HG03439 (cell line): ENCODE measurements at regions not wholly inside any gene's neighbourhood (a gene's known extent, or its start where the extent isn't known, plus 50 kb on each side); places are given as distances from the start of the nearest gene placed in this dataset.
"Not testable (repeated sequence)": the region's sequence is repeated elsewhere in the genome, so short reads cannot be mapped to it uniquely, and the experiment has no call there.

ENCODE experiments used
- ATAC-seq: cut with Tn5 transposase; IDR thresholded peaks from one replicate; pipeline ENCODE4 v1.9.1; 2021; ENCODE audit warnings: mild to moderate bottlenecking, moderate library complexity; ENCODE audit not compliant: unreplicated experiment

DNA sequence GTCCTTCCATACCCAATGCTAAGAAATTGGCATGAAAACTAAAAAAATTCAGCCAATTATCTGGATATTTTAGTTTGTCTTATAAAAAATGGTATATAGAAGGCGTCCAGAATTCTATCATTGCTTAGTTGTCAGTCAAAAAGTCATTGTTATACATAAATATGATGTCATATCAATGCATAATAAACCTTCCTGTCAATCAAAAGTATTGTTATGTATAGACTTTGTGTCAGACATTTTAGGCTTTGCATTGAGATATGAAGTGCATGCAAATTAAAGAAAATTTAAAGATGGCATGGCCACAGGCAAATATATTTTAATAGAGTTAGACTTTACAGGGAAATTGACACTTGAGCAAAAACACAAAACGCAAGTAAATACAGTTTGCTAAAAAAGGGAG, 173.4 kb upstream of the FANCL start:
- no peak for ATAC-seq

DNA sequence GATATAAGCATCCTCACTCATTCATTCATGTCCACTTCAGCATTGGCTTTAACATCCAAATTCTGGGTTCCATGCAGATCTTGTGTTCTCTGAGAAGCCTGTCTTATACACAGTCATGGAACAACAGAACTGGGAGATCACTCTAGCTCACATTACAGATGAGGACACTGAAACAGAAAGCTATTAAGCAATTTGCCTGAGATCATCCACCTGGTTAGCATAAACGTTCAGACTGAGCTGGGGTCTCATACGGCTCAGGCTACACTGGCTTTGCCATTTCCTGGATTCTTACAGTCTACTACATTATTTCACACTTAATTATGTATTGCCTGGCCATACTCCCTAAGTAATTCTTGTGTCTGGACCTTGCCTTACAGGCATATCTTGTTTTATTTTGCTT, 169.4 kb upstream of the FANCL start:
- ATAC-seq, result no peak

DNA sequence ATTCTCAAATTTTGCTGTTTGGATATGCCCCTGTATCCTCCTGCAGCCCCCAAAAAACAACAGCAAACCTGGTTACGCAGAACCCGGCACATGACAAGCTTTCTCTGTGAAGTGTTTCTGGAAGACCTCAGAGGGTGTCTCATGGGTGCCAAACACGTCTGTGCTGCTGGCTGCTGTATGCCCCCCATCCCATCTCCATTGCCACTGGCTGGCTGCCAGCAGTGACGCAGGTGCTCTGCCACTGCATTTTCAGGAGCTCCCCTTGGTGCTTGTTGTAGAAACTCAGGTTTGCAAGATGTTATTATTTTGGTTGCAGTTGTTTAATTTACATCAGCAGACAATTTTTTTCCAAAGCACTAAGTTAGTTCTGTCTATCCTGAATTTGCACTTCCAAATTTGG, 166.4 kb upstream of the FANCL start:
- ATAC-seq, result no peak

DNA sequence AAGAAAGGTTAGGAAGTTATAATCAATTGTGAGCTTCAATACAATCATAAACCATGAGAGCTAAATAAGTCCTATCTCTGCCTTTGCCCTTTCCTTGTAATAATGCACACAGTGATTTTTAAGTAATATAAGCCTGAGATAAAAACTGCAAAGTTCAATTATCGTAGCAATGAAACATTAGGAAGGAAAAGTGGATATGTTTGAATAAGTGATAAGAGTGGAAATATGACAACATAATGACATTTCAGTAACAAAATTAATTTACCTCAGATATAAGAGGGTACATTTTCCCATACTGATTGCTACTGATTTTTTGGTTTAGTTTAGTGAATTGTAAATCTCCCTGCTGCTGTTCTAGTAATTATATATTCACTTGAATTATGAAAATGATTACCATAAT, 164.2 kb upstream of the FANCL start:
- ATAC-seq, result no peak

DNA sequence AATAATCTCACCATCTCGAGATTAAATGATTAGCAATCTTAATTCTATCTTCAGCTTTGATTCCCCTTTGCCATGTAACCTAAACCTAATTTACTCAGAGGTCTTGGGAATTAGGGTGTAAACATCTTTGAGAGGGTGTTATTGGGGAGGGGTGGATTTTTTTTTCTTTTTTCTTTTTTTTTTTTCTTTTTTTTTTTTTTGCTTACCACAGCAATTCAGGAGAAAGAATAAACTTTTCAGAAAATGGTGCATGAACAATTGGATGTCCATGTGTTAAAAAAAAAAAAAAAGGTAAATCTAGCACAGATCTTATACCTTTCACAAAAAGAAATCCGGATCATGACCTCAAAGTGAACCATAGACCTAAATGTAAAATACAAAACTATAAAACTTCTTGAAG, 160.8 kb upstream of the FANCL start:
- ATAC-seq, result no peak

DNA sequence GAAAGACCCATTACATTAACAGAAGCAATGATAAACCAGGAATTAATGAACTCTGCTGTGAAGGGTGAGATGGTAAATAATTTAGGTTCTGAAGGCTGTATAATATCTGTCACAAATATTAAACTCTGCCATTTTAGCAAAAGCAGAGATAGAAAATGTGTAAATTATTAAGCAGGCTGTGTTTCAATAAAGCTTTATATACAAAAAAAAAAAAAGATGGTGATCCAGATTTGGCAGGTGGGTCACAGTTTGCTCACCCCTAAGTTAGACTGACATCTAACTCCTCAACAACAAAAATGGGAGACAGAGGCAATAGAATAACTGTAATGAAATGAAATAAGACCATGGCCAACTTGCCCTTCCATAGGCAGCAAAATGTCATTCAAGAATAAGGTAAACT, 157.3 kb upstream of the FANCL start:
- no peak for ATAC-seq

DNA sequence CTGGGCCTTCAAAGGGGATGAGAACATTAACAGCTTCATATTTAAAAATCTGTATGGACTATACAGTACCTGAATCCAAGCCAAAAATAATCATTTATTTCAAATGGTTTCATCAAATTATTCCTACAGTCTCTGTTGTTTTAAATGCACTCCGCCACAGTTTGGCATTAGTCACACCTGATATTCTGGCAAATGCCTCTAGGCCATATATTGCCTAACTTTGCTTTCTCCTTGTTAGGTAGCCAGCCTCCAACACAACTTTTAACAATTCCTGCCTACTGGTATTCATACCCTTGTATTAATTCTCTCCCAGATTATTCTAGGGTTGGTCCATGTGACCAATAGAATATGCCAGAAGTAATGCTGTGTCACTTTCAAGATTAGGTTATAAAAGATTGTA, 146.6 kb upstream of the FANCL start:
- ATAC-seq, result no peak

DNA sequence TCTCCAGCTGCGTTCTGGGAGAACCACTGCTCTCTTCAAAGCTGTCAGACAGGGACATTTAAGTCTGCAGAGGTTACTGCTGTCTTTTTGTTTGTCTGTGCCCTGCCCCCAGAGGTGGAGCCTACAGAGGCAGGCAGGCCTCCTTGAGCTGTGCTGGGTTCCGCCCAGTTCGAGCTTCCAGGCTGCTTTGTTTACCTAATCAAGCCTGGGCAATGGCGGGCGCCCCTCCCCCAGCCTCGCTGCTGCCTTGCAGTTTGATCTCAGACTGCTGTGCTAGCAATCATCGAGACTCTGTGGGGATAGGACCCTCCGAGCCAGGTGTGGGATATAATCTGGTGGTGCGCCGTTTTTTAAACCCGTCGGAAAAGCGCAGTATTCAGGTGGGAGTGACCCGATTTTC, 145.8 kb upstream of the FANCL start:
- not testable (repeated sequence) for ATAC-seq

DNA sequence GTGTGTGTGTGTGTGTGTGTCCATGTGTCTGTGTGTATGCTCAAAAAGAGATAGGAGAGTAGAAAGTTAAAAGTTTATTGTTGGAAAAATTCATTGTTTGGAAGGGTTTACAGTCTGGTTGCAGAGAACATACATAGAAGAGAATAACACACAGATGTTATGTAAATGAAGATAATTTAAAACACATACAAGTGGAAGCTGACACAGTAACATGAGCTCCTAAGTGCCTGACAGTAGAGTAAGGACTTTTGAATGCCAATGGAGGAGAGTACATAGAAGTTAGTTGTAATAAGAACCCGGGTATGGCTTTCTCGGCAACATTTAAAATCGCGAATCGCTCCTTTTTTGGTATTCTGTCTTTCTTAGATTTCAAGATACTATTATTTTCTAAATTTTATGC, 137.0 kb upstream of the FANCL start:
- no peak for ATAC-seq

DNA sequence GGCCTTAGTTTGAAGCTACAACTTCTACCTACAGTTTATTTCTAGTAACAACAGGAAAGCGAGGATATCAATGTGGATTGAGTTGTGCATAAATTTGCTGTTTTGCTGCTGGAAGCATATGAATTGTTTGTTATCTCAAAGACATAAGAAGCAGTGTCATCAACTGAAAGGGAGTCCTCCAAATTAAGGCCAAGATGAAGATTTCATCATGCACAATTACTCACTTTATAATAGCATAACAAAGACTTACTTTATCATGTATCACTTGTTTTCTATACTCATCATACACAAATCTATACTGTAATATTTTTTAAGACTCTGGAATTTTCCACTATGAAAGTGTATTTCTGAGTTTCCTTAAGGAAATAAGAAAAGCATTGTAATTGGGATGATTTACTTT, 136.1 kb upstream of the FANCL start:
- no peak for ATAC-seq

DNA sequence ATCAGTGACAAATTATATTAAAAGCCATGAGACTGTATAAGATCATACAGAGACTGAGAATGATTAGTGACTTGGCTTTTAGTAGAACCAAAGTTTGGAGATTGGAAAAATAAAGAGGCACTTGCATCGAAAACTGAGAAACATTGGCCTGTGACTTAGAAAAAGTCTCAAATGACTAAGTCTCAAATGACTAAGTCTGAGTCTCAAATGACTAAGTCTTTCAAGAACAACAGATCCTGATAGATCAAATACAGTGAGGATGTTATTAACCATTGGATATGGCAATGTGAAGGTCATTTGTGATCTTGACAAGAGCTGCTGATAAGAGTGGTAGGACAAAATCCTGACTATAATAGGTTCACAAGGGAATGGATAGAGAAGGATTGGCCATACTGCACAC, 135.5 kb upstream of the FANCL start:
- ATAC-seq, result no peak

DNA sequence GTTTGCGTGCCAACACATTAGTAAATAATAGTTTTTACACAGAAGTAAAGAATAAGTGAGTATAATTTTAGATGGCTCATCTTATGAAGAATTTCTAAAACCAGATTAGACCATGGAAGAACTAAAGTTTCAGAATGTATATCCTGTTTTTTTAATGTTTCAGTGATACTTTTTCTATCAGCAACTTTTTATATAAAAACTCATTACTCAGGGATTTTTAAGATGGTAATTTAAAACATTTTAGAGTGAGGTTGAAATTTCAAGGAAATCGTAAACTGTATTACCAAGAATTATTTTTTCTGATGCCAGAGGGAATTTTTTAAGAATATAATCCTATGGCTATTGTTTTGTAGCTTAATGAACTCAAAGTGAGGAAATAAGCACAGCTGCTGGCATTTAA, 128.5 kb upstream of the FANCL start:
- ATAC-seq, result no peak

DNA sequence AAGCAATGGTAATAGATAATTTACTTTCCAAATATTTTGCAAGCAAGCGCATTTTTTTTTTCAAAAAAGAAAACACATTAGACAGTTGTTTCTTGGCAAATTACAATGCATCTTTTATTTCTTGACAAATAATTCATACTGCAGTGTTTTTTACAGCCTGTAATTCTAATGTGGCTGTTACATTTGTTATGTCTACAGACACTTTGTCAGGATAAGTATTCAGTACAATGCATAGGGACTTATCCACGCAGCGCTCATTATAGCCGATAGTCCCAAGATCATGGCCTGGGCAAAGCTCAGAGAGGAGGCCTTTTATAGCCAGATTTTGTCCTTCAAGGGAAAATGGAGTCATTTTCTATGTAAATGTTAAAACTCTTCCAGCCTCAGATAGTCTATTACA, 123.0 kb upstream of the FANCL start:
- no peak for ATAC-seq

DNA sequence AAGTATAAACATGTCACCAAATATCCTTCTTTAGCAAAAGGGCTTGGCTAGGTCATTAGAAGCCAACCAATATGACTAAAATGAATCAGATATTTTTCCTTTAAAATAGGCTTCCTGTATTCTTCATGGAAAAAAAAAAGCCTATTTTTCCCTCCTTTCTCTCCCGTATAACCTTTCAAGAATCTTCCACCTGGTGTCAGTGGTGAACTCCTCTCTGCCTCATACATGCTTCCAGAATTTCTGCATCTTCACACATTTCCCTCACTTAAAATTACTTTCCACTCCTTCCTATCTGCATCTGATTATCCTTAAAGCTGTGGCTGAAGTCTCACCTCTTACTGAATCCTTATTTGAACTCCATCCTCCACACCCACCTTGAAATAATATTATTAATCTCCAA, 116.9 kb upstream of the FANCL start:
- no peak for ATAC-seq

DNA sequence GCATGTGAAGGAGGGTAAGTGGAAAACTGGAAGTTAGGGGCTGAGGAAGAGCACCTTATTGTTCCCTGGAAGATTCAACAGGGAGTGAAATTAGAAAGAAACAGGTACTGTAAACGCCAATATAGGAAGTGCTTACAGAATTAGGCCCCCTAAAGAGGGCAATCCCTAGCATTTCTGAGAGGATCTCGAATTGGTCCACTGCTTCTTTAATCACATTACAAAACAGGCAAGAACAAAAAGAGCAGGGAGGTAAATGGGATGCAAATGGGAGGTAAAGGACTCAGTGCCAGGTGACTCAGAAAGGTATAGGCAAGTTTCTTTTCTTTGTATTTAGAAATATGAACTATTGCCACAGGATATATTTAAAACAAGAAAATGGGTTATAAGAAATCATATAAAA, 116.4 kb upstream of the FANCL start:
- ATAC-seq, result no peak

DNA sequence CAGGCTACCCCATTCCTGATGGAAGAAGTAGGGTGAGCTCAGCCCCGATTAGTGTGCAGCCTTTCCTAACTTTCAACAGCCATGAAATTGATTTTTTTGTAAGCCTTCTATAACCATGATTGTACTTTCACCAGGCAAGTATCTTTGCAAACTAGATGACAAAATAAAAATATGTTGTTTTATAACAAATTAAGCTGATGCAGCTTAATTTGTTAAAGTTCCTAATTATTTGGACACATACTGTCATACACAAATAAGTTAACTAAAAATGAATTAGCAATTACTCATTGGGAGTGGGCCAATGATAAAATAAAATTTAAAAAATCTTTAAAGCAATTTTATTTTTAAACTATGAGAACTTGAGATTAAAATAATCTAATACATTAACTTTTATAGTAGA, 113.1 kb upstream of the FANCL start:
- ATAC-seq, result no peak

DNA sequence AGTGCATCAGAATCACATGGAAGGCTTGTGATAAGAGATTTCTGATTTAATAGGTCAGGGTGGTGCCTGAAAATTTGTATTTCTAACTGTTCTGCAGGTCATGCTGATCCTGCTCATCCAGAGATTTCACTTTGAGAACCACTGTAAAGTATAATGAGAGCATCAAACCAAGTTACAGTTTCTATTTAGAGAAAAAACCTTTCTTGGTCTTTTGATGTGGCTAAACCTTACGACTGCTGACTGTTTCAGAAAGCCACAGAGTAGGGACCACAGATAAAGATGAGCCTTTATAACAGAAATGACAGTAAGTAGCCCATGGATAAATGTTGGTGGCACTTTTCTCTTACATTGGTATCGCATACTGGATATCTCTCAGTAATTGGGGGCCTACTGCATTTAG, 109.4 kb upstream of the FANCL start:
- ATAC-seq, result peak; percentile 78

DNA sequence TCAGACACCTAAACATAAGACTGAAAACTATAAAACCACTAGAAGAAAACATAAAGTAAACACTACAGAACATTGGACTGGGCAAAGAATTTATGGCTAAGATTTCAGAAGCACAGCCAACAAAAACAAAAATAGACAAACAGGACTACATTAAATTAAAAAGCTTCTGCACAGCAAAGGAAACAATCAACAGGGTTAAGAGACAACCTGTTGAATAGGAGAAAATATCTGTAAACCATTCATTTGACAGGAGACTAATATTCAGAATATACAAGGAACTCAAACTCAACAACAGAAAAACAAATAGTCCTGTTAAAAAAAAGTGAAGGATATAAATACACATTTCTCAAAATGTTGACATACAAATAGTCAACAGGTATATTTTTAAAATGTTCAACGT, 106.7 kb upstream of the FANCL start:
- no peak for ATAC-seq

DNA sequence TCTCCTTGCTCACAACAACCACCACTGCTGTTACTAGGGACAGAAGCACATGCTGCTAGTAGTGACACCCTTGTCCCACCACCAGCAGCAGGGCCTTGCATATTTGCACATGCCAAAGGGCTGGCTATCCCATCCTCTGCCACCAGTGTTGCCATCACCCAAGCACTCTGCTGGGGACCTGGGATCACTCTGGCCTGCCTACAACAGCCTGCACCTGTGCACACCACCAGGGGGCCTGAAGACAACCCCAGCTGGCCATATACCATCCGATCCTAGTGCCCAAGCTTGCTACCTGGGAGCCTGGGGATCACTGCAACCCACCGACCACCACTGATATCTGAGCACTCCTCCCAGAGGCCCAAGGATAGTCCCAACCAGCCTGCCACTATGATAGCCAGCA, 99.9 kb upstream of the FANCL start:
- no peak for ATAC-seq

DNA sequence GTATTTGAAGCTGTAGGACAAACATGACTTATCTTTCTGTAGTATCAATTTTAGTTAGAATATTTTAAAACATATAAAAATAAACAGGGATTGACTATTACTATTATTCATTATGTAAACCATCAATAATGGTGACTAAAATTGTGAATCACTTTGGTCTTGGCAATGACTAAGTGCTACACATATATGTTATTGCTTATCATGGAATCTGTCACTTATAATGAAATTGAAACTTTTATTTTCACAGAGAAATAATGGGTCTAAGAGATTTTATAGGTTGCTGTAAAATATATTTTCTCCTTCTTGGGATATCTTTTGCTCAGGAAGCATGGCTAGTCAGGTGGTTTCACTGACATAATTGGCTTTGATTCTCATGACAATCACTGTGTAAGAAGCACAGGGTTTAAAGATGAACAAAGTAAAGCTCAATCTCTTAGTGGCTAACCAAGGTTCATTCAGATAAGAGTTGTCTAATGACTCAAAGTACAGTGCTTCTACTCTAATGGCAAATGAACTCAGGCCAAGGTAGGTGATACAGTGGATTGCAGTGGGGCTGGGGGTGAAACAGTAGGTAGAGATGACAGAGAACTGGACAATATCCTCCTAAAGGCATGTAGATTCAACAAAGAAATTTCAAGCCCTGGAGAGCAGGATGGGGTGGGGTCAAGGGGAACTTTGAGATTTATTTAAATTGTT, 98.6 kb upstream of the FANCL start:
- ATAC-seq, result no peak

DNA sequence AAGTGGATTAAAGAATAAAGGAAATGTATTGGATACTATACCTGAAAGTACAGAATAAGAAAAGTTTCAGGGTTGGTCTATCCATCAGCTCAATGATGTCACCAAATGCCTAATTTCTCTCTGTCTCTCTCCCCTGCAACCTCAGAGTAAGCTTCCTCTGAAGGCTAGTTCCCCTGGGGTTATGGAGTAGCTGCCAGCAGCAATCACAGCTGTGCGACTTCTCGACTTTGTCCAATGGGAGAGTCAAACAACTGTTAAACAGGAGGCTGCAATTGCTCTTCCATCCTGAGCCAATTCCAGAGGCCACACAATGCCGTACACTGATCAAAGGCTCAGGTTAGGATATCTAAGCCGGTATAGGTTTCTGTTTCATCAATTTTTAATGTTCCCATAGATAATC, 95.3 kb upstream of the FANCL start:
- no peak for ATAC-seq

DNA sequence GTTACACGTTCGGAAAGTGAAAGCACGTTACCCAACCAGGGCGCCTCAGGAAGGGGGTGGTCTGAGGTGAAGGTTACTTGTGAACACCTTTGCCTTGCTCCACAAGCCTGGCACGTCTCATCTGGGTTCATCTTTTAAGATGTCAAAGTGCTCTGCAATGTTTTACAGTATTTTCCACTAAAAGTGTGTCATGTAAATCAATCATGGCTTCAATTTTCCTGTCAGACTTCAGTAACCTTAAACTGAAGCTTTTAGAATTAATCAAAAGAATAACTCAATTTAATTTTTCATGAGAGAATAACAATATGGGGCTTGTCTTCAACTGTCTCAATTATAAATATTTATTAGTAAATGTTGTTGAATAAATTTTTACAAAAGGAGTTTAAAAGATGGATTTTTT, 93.3 kb upstream of the FANCL start:
- ATAC-seq, result no peak

DNA sequence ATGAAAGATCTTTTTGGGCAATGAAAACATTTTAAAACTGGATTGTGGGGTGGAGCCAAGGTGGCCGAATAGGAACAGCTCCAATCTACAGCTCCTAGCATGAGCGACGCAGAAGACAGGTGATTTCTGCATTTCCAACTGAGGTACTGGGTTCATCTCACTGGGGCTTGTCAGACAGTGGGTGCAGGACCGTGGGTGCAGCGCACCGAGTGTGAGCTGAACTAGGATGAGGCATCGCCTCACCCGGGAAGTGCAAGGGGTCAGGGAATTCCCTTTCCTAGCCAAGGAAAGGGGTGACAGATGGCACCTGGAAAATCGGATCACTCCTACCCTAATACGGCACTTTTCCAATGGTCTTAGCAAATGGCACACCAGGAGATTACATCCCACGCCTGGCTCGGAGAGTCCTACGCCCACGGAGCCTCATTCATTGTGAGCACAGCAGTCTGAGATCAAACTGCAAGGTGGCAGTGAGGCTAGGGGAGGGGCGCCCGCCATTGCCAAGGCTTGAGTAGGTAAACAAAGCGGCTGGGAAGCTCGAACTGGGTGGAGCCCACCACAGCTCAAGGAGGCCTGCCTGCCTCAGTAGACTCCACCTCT, 84.3 kb upstream of the FANCL start:
- not testable (repeated sequence) for ATAC-seq
